ENCODE measurements at regions not wholly inside any gene's neighbourhood (a gene's known extent, or its start where the extent isn't known, plus 50 kb on each side); places are given as distances from the start of the nearest gene placed in this dataset.

DNA sequence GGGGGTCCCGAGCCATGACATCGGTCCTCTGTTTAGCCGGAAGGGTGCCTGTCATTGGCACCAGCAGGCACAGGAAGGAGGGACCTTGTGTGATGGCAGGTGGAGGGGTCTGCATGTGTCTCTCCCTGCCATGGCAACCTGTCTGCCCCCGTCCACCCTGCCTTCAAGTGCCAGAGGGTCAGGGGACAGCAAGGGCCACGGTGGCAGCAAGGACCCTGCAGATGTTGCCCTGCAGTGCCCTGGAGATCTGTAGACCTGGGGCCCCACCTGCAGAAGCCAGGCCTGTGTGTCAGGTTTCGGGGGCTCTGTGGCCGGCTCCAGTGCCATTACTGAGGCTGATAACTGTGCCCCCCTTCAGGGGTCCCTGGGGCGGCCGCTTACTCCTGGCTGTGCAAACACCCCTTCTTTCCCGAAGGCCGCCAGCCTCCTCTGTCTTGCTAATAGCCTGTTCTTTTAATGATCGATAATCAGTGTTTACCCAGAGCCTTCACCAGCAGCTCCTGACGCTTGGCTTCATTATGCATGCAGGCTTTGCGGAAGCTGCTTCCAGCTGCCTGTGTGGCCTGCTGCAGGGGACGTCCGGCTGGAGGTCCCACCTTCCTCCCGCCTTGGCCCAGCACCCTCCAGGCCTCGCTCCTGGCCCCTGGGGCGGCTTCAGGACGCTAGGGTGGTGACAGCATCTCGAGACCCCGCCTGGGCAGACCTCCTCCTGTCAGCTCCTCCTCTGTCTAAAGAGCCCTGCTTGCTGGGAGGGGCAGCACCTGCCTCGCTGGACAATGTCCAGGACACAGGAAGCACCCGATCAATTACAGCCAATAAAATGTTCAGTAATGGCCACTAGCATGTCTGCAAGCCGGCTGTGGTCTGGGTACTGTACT, 153.0 kb downstream of the KIF26A start:
- DNase-seq (ENCODE audit: low read depth in 2 of 2), result no peak

DNA sequence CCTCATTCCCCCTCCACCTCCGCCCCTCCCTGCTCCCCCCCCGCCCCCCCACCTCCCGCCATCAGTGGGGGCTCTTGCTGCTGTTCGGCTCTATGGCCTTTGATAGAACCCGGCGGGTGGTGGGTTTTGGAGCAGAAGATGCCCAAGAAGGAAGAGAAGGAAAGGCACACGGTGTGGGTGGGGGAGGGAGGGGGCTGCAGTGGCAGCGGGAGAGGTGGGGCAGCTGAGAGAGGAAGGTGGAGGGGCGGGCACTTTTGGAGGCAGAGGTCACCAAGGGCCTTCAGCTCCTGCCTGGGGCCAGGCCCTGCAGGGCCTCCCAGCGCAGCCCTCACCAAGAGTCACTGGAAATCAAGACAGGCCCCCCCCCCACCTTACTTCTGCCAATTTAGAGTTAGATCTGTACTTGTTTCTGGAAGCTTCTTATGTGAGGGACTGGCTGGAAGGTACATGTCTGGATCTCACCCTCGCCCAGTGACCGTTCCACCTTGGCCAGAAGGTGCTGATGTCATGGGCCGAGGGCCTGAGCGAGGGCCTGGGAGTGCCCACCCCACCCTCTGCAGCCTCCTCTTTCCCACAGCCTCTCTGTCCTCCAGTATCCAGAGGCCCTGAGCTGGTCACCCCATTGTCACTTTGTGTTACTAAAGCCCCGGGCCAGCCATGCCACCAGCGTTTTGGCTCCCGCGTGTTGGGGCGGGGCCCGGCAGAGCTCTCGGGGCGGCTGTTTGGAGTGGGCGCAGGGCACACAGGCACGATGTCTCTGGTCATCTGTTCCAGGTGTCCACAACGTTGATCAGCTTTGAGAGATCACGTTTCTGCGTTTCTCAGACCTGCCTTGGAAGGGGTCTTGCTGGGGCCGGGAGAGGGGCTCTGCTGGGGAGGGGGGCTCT, 153.9 kb downstream of the KIF26A start:
- DNase-seq (ENCODE audit: low read depth in 2 of 2), result no peak

DNA sequence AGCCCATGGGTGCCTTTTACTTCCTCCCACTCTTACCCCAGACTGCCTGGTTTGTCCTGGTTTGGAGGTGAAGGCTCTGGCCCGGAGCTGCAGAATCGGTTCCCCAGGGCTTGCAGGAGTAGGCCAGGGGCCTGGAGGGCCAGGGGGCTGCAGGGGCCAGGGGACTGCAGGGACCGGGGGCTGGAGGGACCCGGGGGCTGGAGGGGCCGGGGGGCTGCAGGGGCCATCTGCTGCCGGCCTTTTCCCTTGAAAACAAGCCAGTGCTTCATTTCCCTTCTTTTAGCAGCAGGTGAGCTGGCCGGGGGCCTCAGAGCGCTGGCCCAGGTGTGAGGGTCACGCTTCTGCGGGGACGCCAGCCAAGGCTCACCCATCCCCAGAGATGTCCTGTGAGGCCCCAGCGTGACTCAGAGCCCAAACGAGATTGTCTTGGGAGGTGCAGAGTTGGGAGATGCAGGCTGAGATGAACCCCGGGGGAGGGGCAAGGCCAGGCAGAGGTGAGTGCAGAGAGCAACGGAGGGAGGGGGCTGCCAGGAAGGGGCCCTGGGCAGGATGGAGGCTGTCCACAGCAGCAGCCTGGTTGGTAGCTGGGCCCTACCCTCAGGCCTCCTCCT, 154.9 kb downstream of the KIF26A start:
- no peak for DNase-seq (ENCODE audit: low read depth in 2 of 2)

DNA sequence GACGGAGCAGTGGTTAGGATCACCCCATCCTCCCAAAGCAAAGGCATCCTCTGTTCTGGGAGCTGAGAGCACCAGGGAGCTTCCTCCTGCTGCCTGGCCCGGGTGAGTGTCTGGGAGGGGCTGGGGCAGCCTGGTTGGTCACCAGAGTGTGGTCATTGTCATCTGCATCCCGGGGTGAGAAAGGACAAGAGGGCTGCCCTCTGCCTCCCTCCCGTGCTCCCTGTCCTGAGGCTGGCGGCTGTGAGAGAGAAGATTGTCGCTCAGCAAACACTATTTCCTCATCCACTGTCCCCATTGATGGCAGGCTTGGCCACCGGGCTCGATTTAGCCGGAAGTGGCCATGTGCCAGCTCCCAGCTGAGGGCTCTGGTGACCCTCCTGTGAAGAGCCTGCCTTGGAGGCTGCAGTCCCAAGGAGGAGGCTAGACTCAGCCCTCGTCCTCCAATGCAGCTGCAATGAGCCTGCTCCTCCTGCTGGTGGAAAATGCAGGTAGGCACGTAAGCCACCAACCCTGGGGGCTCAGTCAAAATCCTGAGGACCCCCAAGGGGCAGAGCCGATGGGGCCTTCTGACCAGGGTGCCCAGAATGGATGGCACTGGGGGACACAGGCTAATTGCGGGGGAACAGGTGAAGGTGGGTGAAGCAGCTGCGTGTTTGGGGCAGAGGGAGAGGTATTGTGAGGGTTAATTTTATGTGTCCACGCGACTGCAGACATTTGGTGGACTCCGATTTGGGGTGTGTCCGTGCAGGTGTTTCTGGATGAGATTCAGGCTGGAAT, 155.7 kb downstream of the KIF26A start:
- DNase-seq (ENCODE audit: low read depth in 2 of 2), result no peak

DNA sequence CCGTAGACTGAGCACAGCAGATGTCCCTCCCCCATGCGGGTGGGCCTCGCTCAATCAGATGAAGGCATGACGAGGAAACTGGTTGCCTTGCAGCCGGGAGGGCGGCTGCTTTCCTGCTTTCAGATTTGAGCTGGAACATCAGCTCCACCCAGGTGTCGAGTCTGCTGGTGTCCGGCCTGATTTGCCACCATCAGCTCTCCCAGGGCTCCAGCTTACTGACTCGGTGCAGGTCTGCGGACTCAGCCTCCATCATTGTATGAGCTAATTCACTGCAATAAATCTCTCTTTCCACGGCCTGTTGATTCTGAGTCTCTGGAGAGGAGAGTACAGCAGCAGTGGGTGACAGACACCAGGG, 156.2 kb downstream of the KIF26A start:
- DNase-seq (ENCODE audit: low read depth in 2 of 2), result no peak

DNA sequence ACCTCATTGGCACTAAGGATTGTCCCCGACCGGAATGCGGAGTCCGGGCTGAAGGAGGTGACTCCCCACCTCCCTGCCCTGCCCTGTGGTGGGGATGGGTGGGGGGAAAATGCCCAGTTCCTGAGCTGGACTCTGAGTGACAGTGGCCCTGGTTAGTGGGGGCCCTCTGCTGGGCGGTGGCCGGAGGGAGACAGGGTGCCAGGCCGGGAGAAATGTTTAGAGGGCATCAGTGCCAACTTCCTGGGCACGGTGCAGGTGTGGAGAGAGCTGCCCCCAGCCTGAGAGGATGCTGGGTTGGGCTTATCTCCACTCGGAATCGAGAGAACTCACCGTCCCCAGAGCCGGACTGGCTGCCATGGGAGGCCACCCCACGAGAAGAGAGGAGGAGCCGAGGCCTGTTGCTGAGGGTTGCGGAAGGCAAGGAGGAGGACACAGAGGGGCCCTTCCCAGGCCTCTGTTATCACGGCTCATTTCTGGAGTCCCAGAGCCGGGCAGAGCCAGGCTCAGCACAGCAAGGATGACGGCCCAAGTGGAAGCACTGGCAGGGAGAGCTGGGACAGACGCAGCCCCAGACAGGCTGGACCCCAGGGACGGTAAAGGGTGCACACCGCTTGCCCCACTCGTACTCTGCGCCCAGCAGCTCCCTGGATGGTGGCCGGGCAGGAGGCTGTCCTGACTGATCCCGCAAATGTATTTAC, 156.7 kb downstream of the KIF26A start:
- DNase-seq (ENCODE audit: low read depth in 2 of 2), result no peak

DNA sequence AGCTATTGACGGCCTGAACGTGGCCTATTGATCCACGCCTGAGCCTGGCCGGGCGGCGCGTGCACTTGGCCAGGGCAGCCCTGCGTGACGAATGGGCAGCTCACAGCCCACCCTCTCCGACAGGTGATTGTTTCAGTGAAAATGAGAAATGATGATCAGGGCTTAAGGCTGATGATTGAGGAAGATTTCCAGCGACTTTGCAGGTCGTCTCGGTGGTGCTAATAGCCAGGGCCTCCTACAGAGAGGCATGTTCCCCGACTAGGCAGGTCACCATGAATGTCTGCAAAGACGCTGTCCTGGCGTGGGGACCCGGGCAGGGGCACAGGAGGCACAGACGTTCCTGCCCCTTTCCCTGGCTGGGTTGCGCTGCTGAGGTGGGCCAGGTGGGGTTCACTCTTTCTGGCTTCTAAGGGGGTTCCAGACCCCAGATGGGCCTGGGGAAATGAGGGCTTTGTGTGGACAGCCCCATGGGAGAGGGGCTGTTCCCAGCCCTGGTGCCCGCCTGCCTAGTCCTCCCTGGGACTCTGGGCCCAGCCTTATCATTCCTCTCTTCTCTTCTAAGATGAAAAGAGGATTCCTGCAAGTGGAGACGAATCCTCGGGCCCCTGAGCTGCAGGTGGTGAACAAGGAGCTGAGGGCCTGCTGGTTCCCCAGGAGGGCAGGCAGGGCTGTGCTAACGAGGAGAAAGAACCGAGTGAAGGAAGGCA, 157.4 kb downstream of the KIF26A start:
- DNase-seq (ENCODE audit: low read depth in 2 of 2), result no peak

DNA sequence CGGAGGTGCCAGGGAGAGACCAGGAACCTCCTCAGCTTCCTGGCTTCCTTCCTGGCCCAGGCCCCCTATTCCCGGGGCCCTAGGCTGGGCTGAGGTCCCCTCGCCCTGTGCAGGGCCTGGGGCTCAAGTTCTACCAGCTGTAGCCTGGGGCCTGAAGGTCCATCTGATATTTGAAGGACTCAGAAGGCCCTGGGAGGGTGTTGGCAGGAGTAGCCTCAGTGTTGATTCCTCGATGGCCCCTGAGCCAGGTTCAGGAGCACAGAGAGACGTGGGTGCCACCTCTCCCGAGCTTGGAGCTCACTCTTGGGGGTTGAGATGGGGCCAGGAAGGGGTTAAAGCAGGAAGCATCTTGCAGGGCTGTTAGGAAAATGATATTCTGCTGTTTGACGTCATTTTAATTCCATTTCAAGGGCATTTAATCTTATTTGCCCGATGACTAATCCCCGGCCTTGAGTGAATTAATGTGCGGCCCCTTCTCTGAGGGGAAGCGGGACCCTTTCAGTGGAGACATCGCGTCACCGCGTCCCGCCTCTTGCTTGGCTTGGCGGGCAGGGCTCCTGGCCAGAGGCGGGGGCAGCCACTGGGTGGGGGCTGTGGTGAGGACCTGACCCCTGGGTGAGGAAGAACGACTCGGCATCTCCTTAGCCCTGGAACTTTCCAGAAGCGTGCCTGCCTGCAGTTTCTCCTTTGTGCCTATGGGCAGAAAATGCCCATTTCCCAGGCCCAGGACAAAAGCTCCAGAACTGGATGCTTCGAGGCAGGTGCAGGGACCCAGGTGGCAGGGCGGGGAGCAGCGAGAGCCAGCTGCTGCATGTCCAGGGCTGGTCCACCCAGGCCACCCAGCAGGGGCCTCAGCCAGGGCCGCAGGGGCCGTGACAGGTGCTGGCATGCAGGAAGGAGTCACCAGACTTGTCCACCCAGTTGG, 158.3 kb downstream of the KIF26A start:
- no peak for DNase-seq (ENCODE audit: low read depth in 2 of 2)

DNA sequence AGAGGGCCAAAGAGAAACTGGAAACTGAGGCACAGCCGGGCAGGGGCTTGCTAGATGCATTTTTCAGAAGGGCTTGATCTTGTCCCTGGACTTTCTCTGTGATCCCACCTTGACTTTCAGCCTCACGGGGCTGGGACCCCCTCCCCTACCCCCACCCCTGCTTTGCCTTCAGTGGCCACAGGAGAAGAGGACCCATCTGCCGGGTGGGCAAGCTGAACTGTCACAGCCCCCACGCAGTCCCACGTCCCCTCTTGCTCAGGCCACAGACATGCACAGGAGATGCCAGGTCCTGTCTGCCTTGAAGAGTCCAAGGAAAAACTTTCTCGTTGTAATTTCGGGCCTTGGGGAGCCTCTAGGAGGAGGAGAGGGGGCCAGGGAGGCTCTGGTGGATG, 158.9 kb downstream of the KIF26A start:
- DNase-seq (ENCODE audit: low read depth in 2 of 2), result no peak

DNA sequence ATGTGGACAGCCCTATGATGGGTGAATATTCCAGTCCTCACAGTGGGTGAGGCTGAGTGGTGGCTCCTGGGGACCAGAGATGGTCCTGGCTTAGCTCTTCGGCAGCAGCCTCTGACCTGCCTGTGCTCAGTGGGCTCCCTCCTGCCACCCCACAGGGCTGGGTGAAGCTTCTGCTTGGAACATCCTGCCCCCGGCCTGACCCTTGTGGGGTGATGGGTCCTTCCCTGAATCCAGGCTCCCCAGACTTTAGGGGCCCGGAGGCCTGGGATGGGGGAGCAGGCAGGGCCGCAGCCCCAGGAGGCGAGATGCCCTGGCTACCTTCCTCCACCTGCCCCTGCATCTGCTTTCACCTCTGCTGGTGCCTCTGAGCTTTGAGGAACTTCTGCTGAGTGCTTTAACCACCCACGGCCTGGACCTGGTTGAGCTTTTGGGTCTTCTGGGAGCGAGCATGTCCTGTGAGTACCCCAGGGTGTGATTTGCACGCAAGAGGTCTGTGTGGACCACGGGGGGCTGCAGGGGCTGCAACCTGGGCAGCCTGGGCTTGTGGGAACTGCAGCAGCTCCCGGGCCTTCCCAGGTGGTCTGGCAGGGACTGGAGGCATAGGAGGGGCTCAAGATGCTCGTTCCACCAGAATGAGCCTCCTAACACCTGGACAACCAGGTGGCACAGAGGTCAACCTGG, 159.5 kb downstream of the KIF26A start:
- DNase-seq (ENCODE audit: low read depth in 2 of 2), result no peak

DNA sequence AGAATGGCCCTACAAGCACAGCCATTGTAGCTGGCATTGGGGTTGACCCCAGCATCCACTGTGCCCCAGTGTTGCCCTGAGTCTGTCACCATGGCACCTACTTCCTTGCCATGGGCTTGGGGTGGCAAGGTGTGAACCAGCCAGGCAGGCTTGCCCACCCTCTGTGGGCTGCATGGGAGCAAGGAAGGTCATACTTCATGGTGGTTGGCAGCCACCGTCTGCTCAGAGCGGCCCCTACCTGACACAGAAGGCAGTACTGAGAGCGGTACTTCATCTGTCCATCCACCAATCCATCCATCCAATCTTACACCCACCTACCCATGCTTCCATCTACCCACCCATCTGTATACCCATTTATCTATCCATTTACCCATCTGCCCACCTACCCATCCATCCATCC, 160.1 kb downstream of the KIF26A start:
- DNase-seq (ENCODE audit: low read depth in 2 of 2), result no peak

DNA sequence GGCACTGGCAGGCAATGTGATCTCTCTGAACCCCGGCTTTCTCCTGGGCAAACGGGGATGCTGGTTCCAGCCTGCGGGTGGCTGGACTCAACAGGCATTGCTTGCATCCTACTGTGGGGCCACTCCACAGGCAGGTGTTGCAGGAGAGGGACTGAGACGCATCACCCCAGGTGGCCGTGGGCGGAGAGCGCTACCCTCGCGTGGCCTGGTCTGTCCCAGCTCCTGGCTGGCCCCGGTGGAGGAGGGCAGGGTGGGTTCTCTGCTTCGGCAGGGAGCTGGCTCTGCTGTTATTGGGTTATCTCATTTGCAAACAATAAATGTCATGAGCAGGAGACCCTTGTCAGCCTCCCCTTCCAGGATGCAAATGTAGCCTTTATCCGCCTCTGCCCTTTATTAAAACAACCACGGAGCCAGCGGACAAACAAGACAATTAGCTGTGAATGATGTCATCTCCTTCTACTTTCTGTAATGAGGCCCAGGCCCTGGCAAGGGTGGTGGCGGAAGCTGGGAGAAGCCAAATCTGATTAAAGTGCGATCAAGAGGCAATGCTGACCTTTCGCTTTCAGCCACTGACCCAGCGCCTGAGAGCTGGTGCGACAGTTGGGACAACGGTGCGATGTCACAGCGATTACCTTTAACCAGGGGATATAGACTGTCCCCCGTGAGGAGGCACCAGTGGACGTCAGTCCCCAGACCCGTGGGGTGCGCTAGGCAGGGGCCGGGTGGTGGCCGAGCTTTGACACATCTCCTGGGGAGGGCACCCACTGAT, 161.8 kb downstream of the KIF26A start:
- no peak for DNase-seq (ENCODE audit: low read depth in 2 of 2)

DNA sequence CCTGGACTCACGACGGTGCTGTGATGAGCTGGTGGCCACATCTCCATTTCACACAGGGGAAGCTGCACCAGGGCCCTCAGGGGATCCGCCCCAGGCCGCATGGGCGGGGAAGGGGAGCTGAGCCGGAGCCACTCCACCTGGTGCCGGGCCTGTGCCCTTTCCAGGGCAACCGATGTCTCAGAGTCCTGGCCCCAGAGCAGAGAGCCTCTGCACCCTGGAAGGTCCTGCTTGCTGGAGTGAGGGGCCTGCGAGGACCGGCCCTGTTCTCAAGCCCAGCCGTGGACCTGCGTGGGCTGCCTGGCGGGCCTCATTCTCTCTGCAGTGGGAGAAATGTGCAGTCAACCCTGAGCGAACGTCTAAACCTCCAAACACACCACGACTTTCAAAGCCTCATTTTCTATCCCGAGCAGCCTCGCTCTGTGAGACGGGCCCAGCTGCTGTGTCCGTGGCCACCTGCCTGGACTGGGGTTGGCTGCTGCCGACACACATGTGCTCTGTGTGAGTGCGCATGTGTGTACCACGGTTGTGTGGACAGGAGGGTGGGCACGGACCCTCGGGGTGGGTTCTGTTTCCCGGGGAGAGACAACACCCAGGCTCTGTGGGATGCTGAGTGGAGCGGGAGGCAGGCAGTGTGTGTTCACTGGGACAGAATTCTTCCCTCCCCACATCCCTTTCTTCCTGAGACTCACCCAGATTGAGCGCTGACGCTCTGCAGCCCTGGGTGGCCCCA, 163.5 kb downstream of the KIF26A start:
- DNase-seq (ENCODE audit: low read depth in 2 of 2), result no peak

DNA sequence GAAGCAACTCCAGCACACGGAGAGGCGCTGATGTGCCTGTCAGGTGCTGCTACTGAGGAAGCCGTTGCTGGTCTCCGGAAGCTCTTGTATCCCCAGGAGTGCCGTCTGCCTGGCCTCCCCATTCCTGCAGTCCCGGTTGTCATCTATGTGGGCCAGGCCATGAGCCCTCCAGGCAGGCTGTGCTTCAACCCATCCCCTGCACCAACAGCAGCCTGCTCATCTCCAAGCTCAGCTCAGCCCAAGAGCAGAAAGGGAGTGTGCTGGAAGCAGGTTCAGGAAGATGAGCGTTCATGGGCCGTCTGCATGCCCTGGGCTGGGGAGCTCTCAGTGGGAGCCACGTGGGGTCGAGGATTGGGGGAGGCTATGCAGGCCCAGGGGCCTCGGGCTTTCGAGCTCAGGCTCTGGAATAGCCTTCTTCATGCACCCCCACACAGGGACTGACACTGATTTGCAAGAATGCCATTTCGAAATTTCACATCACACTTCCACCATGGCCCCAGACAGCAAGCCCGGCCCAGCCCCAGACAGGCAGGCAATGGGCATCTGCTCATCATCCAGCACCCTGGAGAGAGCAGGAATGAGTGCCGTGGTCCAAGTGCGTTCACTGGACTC, 164.5 kb downstream of the KIF26A start:
- no peak for DNase-seq (ENCODE audit: low read depth in 2 of 2)

DNA sequence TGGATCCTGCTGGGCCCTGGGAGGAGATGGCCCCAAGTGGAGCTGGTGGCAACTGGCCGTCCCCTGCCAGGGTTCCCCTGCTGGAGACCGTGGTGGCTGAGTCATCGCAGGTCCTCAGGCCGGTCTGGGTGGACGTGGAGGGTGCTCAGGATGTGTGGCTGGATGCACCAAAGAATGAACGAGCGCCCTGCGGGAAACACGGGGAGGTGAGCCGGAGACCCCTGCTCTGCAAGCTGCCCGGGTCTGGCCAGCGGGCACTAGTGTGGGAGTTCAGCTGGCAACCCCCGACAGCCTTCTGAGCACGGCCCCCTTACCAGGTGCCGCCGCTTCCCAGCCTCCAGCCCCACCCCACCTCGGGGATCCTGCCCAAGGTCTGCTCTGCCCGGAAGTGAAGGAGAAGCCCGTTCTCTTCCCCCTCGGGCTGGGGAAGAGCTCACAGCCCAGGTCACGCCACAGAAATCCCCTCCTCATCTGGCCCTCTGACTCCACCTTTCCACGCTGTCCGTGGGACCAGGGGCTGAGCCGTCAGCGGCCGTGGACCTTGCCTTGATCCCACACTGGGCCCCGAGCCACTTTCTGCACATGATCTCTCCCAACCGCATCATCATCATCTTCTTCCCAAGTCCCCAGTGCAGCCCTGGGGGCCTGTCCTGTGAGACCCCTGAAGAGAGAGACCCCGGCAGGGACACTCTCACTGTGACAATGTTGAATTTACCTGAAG, 165.5 kb downstream of the KIF26A start:
- no peak for DNase-seq (ENCODE audit: low read depth in 2 of 2)

All from activated CD8-positive, alpha-beta memory T cell treated with anti-CD3 and anti-CD28 coated beads for 4 hours (primary cell).